Panc1 (cell line): ENCODE measurements at regions not wholly inside any gene's neighbourhood (a gene's known extent, or its start where the extent isn't known, plus 50 kb on each side); places are given as distances from the start of the nearest gene placed in this dataset.

Experiments used
- POLR2AphosphoS5 ChIP-seq: IDR thresholded peaks from 2 replicates; pipeline ENCODE4 v1.6.1; 2012; ENCODE audit warnings: mild to moderate bottlenecking, low read depth, low read length, moderate library complexity
- REST ChIP-seq, 2 experiments: IDR thresholded peaks; 2 replicates each; pipeline ENCODE4 v1.6.1; 2011 to 2012; ENCODE audit warnings: low read depth in 2 of 2, control low read depth in 1 of 2, low read length in 1 of 2, mild to moderate bottlenecking in 1 of 2, moderate library complexity in 1 of 2; ENCODE audit not compliant: insufficient read depth in 1 of 2
- SIN3A ChIP-seq: IDR thresholded peaks from 2 replicates; pipeline ENCODE4 v1.6.1; 2012; ENCODE audit warnings: low read depth, mild to moderate bottlenecking, low read length, moderate library complexity, borderline replicate concordance; ENCODE audit not compliant: insufficient read depth
- TCF7L2 ChIP-seq: IDR thresholded peaks from 2 replicates; pipeline ENCODE4 v1.6.1; 2011; ENCODE audit warnings: mild to moderate bottlenecking, low read depth, low read length, inconsistent platforms
- TF ChIP-seq, protein P1 (sequence below): fragments of 450-650 bp; IDR thresholded peaks from 2 replicates; pipeline ENCODE4 v1.5.1; 2017; ENCODE audit warnings: mild to moderate bottlenecking

GRCh38 chr3:87957575-87957974 lies 101.2 kb downstream of the CGGBP1 start:
- TF ChIP-seq POLR2AphosphoS5 (no peak), SIN3A (no peak), TCF7L2 (no peak), REST (IDR thresholded peaks at IDR 0.05; ENCODE audit: insufficient read depth in 1 of 2, low read depth in 2 of 2, low read length in 1 of 2) (no peak)
- TF ChIP-seq, protein P1, sequence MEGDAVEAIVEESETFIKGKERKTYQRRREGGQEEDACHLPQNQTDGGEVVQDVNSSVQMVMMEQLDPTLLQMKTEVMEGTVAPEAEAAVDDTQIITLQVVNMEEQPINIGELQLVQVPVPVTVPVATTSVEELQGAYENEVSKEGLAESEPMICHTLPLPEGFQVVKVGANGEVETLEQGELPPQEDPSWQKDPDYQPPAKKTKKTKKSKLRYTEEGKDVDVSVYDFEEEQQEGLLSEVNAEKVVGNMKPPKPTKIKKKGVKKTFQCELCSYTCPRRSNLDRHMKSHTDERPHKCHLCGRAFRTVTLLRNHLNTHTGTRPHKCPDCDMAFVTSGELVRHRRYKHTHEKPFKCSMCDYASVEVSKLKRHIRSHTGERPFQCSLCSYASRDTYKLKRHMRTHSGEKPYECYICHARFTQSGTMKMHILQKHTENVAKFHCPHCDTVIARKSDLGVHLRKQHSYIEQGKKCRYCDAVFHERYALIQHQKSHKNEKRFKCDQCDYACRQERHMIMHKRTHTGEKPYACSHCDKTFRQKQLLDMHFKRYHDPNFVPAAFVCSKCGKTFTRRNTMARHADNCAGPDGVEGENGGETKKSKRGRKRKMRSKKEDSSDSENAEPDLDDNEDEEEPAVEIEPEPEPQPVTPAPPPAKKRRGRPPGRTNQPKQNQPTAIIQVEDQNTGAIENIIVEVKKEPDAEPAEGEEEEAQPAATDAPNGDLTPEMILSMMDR: no peak
